ENCODE measurements at regions not wholly inside any gene's neighbourhood (a gene's known extent, or its start where the extent isn't known, plus 50 kb on each side); places are given as distances from the start of the nearest gene placed in this dataset.
"Not testable (repeated sequence)": the region's sequence is repeated elsewhere in the genome, so short reads cannot be mapped to it uniquely, and the experiment has no call there.

GRCh38 chr3:170653801-170654200, 67.9 kb upstream of the SLC7A14 start:
- in situ Hi-C loops (cut with HindIII; ENCODE audit: low sequenced_read_pairs) = no loop called here
- DNase-seq (ENCODE audit: low read depth, low spot score) = no peak
- TF ChIP-seq CTCF (IDR thresholded peaks at IDR 0.05; ENCODE audit: low read depth, low read length) = no peak
- no peak overlapping the region for H3K4me3 ChIP-seq (ENCODE audit: low read depth, low read length)

GRCh38 chr3:170651260-170651845, 65.5 kb upstream of the SLC7A14 start:
- in situ Hi-C loops (cut with HindIII; ENCODE audit: low sequenced_read_pairs) = no loop called here
- no peak for DNase-seq (ENCODE audit: low read depth, low spot score)
- no peak overlapping the region for H3K4me3 ChIP-seq (ENCODE audit: low read depth, low read length)
- TF ChIP-seq CTCF (IDR thresholded peaks at IDR 0.05; ENCODE audit: low read depth, low read length) = no peak

GRCh38 chr3:170650557-170650956, 64.7 kb upstream of the SLC7A14 start:
- DNase-seq (ENCODE audit: low read depth, low spot score); H3K4me3 ChIP-seq (ENCODE audit: low read depth, low read length); in situ Hi-C loops (cut with HindIII; ENCODE audit: low sequenced_read_pairs): not testable (repeated sequence)

GRCh38 chr3:170644711-170645110, 58.8 kb upstream of the SLC7A14 start:
- no peak for TF ChIP-seq CTCF (IDR thresholded peaks at IDR 0.05; ENCODE audit: low read depth, low read length)
- DNase-seq (ENCODE audit: low read depth, low spot score) = no peak
- in situ Hi-C loops (cut with HindIII; ENCODE audit: low sequenced_read_pairs) = no loop called here
- H3K4me3 ChIP-seq (ENCODE audit: low read depth, low read length) = no peak overlapping the region

- in situ Hi-C loops (cut with HindIII; ENCODE audit: low sequenced_read_pairs) = no loop called here
- DNase-seq (ENCODE audit: low read depth, low spot score) = no peak
- no peak for TF ChIP-seq CTCF (IDR thresholded peaks at IDR 0.05; ENCODE audit: low read depth, low read length)
- no peak overlapping the region for H3K4me3 ChIP-seq (ENCODE audit: low read depth, low read length)
Observed at GRCh38 chr3:170643831-170644230, 58.0 kb upstream of the SLC7A14 start.

GRCh38 chr3:170642882-170643601, 57.2 kb upstream of the SLC7A14 start:
- DNase-seq (ENCODE audit: low read depth, low spot score) = no peak
- in situ Hi-C loops (cut with HindIII; ENCODE audit: low sequenced_read_pairs) = no loop called here
- TF ChIP-seq CTCF (IDR thresholded peaks at IDR 0.05; ENCODE audit: low read depth, low read length) = no peak

GRCh38 chr3:170641510-170642236, 55.8 kb upstream of the SLC7A14 start:
- in situ Hi-C loops (cut with HindIII; ENCODE audit: low sequenced_read_pairs) = no loop called here
- DNase-seq (ENCODE audit: low read depth, low spot score) = no peak
- no peak for TF ChIP-seq CTCF (IDR thresholded peaks at IDR 0.05; ENCODE audit: low read depth, low read length)
- no peak overlapping the region for H3K4me3 ChIP-seq (ENCODE audit: low read depth, low read length)

More at GRCh38 chr3:170642882-170643601, 57.2 kb upstream of the SLC7A14 start:
- H3K4me3 ChIP-seq (ENCODE audit: low read depth, low read length) = no peak overlapping the region

Measured in astrocyte of the spinal cord (primary cell).